GM23338 (cell line): ENCODE measurements at regions not wholly inside any gene's neighbourhood (a gene's known extent, or its start where the extent isn't known, plus 50 kb on each side); places are given as distances from the start of the nearest gene placed in this dataset.

Experiments used
- ATAC-seq: fragments of 200-7000 bp; cut with Tn5 transposase; 3 replicates; pipeline ENCODE4 v1.9.1; 2020
- DNase-seq: peaks from one replicate; pipeline ENCODE4 v3.0.0-alpha.2; 2015; ENCODE audit warnings: low spot score
- H2AFZ ChIP-seq: fragments of 200-600 bp; sonication (generic); 2 replicates; pipeline ENCODE4 v1.8.0; 2016; ENCODE audit warnings: antibody characterized with exemption, mild to moderate bottlenecking, moderate library complexity
- H3F3A ChIP-seq: fragments of 200-600 bp; sonication (generic); replicated peaks from 2 replicates; pipeline ENCODE4 v1.8.0; 2017; ENCODE audit warnings: antibody characterized with exemption, mixed run types, low read depth
- H3K27ac ChIP-seq: fragments of 200-600 bp; sonication (generic); 2 replicates; pipeline ENCODE4 v1.6.1; 2016; ENCODE audit warnings: low read depth
- H3K27me3 ChIP-seq: fragments of 200-600 bp; sonication (generic); 2 replicates; pipeline ENCODE4 v1.8.0; 2016; ENCODE audit warnings: mild to moderate bottlenecking, mixed run types, moderate library complexity; ENCODE audit not compliant: insufficient read depth
- H3K36me3 ChIP-seq: fragments of 200-600 bp; sonication (generic); 2 replicates; pipeline ENCODE4 v1.8.0; 2016; ENCODE audit warnings: mild to moderate bottlenecking; ENCODE audit not compliant: insufficient read depth
- H3K4me1 ChIP-seq: fragments of 200-600 bp; sonication (generic); 2 replicates; pipeline ENCODE4 v1.8.0; 2016; ENCODE audit warnings: mild to moderate bottlenecking, moderate library complexity; ENCODE audit not compliant: insufficient read depth
- H3K4me2 ChIP-seq: fragments of 200-600 bp; sonication (generic); 2 replicates; pipeline ENCODE4 v1.7.1; 2017; ENCODE audit warnings: mixed run types
- H3K4me3 ChIP-seq: fragments of 200-600 bp; sonication (generic); 2 replicates; pipeline ENCODE4 v1.6.1; 2016; ENCODE audit warnings: mixed run types
- H3K79me2 ChIP-seq: fragments of 200-600 bp; sonication (generic); replicated peaks from 2 replicates; pipeline ENCODE4 v1.8.0; 2017; ENCODE audit warnings: mild to moderate bottlenecking; ENCODE audit not compliant: insufficient read depth
- H3K9me2 ChIP-seq: fragments of 200-600 bp; sonication (generic); 2 replicates; pipeline ENCODE4 v1.8.0; 2017; ENCODE audit not compliant: insufficient read depth
- H4K20me1 ChIP-seq: fragments of 200-600 bp; sonication (generic); replicated peaks from 2 replicates; pipeline ENCODE4 v1.8.0; 2017; ENCODE audit warnings: mild to moderate bottlenecking; ENCODE audit not compliant: insufficient read depth
- H3K27ac Mint-ChIP-seq: 2 replicates; pipeline ENCODE4 v1.8.0; 2020; ENCODE audit warnings: inconsistent platforms, mild to moderate bottlenecking, moderate library complexity, mixed read lengths
- H3K27me3 Mint-ChIP-seq: 3 replicates; pipeline ENCODE4 v1.8.0; 2022; ENCODE audit warnings: low read depth, mild to moderate bottlenecking, moderate library complexity, mixed read lengths, inconsistent platforms; ENCODE audit not compliant: insufficient read depth, poor library complexity
- H3K36me3 Mint-ChIP-seq: 3 replicates; pipeline ENCODE4 v1.8.0; 2021; ENCODE audit warnings: low read depth, mild to moderate bottlenecking, inconsistent platforms, moderate library complexity, mixed read lengths
- H3K4me1 Mint-ChIP-seq: 3 replicates; pipeline ENCODE4 v1.8.0; 2020; ENCODE audit warnings: mild to moderate bottlenecking, inconsistent platforms, mixed read lengths
- H3K4me3 Mint-ChIP-seq: 3 replicates; pipeline ENCODE4 v1.8.0; 2021; ENCODE audit warnings: moderate library complexity, mild to moderate bottlenecking, inconsistent platforms, mixed read lengths
- H3K9me3 Mint-ChIP-seq: 3 replicates; pipeline ENCODE4 v1.8.0; 2020; ENCODE audit warnings: moderate library complexity, mild to moderate bottlenecking, inconsistent platforms, mixed read lengths
- CREB1 ChIP-seq: fragments of 250-450 bp; sonication (Bioruptor Pico); IDR thresholded peaks from 2 replicates; pipeline ENCODE4 v1.5.0; 2020; ENCODE audit warnings: low read depth, mild to moderate bottlenecking, moderate library complexity
- CTCF ChIP-seq, 2 experiments: fragments of 200-600 bp in 1 of 2; sonication (generic) in 1 of 2; conservative IDR thresholded peaks; 2 replicates each; pipeline versions ENCODE4 v1.5.1 to v1.6.1; 2016 to 2017; ENCODE audit warnings: antibody characterized with exemption in 2 of 2, low read depth in 2 of 2, mild to moderate bottlenecking in 2 of 2, moderate library complexity in 1 of 2
- ETS1 ChIP-seq: IDR thresholded peaks from 2 replicates; pipeline ENCODE4 v1.6.1; 2016; ENCODE audit warnings: antibody characterized with exemption
- EZH2phosphoT487 ChIP-seq: fragments of 200-600 bp; sonication (generic); IDR thresholded peaks from one replicate; pipeline ENCODE4 v1.8.1; 2018; ENCODE audit warnings: antibody characterized with exemption; ENCODE audit not compliant: unreplicated experiment
- JUNB ChIP-seq: IDR thresholded peaks from one replicate; pipeline ENCODE4 v1.6.1; 2016; ENCODE audit warnings: antibody characterized with exemption; ENCODE audit not compliant: unreplicated experiment
- REST ChIP-seq: IDR thresholded peaks from one replicate; pipeline ENCODE4 v1.6.1; 2018; ENCODE audit warnings: antibody characterized with exemption; ENCODE audit not compliant: unreplicated experiment
- STAT1 ChIP-seq: IDR thresholded peaks from one replicate; pipeline ENCODE4 v1.6.1; 2016; ENCODE audit warnings: antibody characterized with exemption; ENCODE audit not compliant: unreplicated experiment
- ZNF114 ChIP-seq: fragments of 250-450 bp; sonication (Bioruptor Pico); IDR thresholded peaks from 2 replicates; pipeline ENCODE4 v1.5.0; 2020; ENCODE audit warnings: mild to moderate bottlenecking, moderate library complexity
- ZNF331 ChIP-seq: fragments of 250-450 bp; sonication (Bioruptor Pico); IDR thresholded peaks from 2 replicates; pipeline ENCODE4 v1.5.0; 2020; ENCODE audit warnings: low read depth, mild to moderate bottlenecking, moderate library complexity

GRCh38 chr2:526918-527317, 150.3 kb downstream of the TMEM18 start (continued):
- TF ChIP-seq REST: no peak

- no peaks in the 10 kb centered on the region for H3K27me3 ChIP-seq
- ATAC-seq (no peak), DNase-seq (no peak)
- 0 out of 2 replicates have a peak, but pooled peaks cover 14% of the 10 kb centered on the region for H3K9me2 ChIP-seq
- no peak overlapping the region for H3K4me3 ChIP-seq
- no peaks in the 10 kb centered on the region for H3K36me3 ChIP-seq
- Mint-ChIP-seq H3K4me1 (peaks cover 3% of the 10 kb centered on the region; the same call in 1 of the 3 replicates), H3K36me3 (no peaks in the 10 kb centered on the region), H3K27me3 (peaks cover 2% of the 10 kb centered on the region), H3K4me3 (no peak overlapping the region), H3K27ac (no peak overlapping the region), H3K9me3 (no peaks in the 10 kb centered on the region)
- no peak overlapping the region for H3K27ac ChIP-seq
- no peaks in the 10 kb centered on the region for H3K79me2 ChIP-seq
- H4K20me1 ChIP-seq: no peaks in the 10 kb centered on the region
- no peaks in the 10 kb centered on the region for H3K4me1 ChIP-seq
- H3F3A ChIP-seq: no peaks in the 10 kb centered on the region
- H3K4me2 ChIP-seq: no peak overlapping the region
- TF ChIP-seq CTCF (conservative IDR thresholded peaks at IDR 0.05; ENCODE audit: low read depth in 2 of 2) (no peak), JUNB (no peak), ZNF114 (no peak), ETS1 (no peak)
- no peak overlapping the region for H2AFZ ChIP-seq
These were observed 151.6 kb downstream of the TMEM18 start for GRCh38 chr2:525611-526010.

GRCh38 chr2:525021-525420, 152.2 kb downstream of the TMEM18 start:
- Mint-ChIP-seq H3K9me3 (no peaks in the 10 kb centered on the region), H3K4me1 (peaks cover 3% of the 10 kb centered on the region; the same call in 1 of the 3 replicates), H3K27ac (no peak overlapping the region), H3K4me3 (no peak overlapping the region), H3K27me3 (peaks cover 2% of the 10 kb centered on the region), H3K36me3 (no peaks in the 10 kb centered on the region)
- H3K4me1 ChIP-seq: no peaks in the 10 kb centered on the region
- no peaks in the 10 kb centered on the region for H3F3A ChIP-seq
- no peak overlapping the region for H3K27ac ChIP-seq
- H3K4me2 ChIP-seq: no peak overlapping the region
- 0 out of 2 replicates have a peak, but pooled peaks cover 14% of the 10 kb centered on the region for H3K9me2 ChIP-seq
- no peaks in the 10 kb centered on the region for H3K36me3 ChIP-seq
- ATAC-seq: no peak
- DNase-seq: no peak
- no peak overlapping the region for H2AFZ ChIP-seq
- no peaks in the 10 kb centered on the region for H3K27me3 ChIP-seq
- no peaks in the 10 kb centered on the region for H3K79me2 ChIP-seq
- H4K20me1 ChIP-seq: no peaks in the 10 kb centered on the region
- H3K4me3 ChIP-seq: no peak overlapping the region
- TF ChIP-seq CREB1 (no peak), STAT1 (no peak), REST (no peak), ETS1 (no peak), CTCF (conservative IDR thresholded peaks at IDR 0.05; ENCODE audit: low read depth in 2 of 2) (no peak), EZH2phosphoT487 (no peak), ZNF331 (no peak)
